ENCODE measurements at regions not wholly inside any gene's neighbourhood (a gene's known extent, or its start where the extent isn't known, plus 50 kb on each side); places are given as distances from the start of the nearest gene placed in this dataset.

DNA sequence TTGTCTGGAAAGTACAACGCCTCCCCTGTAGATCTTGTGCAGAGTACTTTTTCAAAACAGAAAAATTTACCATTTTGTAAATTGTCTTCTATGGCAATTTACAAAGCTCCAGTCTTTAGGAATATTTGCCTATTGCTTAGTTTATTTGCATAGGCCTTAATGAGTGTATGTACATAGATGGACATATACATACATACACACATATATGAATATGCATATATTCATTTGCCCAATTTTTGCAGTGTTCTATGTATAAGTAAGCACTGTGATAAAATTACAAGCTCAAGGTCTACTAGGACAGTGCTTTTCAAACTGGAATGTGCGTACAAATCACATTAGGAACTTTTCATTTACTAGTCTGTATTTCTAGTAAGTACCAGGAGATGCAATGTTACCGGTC is 301.3 kb upstream of the SMARCA2 start:
- no peak for DNase-seq

DNA sequence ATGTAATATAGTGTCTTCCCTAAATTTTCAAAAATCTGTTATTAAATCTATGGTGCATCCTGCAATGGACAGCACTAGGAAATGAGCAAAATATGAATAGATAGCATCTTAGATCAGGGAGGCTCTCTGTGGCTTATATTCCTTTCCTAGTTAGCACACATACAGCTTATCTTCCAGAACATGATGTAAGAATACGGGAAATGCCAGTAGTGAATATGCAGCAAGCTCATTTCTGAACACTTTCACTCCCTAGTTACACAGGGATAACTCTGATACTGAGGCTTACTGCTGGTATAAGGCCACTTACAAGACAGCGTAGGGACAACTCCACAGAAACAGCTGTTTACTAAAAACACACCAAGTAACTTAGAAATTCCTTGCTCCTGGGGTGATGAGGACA is 297.3 kb upstream of the SMARCA2 start:
- DNase-seq, result no peak

DNA sequence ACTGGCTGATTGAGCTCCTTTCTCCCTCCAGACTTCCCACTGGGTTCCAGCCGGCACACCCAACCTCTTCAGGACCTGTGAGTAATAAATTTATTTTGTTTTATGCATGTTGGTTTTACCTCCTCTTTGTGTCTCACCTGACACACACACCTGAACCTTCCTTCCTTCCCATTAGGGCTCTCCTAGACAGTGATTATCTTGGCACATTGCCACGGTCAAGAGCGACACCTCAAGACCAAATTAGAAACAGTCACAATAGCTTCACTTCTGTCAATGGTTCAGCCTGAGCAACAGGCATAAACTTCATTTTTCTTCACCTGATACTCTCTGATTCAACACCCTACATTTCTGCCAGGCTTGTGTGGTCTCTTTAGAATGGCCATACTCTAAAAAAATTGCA is 296.3 kb upstream of the SMARCA2 start:
- no peak for DNase-seq

DNA sequence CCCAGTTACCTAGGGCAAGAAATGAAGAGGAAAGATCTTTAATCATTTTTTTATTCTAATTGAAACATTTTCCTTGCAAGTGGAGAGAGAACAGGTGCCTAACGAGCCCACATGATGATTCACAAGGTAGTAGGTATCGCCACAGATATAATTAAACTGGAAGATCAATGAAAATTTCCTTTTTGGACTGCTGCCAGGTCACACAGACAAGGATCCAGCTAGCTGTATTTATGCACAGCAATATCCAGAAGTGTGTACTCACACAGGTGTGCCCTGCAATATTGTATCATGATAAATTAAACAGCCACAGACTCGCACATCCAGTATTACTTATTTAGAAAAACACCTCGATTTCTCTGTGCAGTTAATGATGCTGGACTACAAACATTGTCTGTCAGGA is 294.0 kb upstream of the SMARCA2 start:
- DNase-seq, result no peak

DNA sequence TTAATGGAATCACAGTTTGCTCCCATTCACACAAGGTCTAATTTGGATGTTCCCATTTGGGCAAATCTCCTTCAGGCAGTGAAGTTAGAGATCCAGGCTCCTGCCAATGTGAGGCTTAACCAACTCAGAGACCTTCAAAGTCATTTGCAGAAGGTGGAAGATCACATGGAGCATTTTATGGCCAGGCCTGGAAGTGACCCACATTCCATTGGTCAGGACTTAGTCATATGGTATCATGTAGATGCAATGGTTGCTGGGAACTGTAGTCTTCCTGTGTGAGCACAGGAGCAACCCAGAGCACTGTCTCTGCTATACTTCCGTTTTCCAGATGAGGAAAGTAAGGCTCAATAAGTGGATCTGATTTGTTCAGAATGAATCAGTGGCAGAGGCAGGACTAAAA is 292.7 kb upstream of the SMARCA2 start:
- no peak for DNase-seq

DNA sequence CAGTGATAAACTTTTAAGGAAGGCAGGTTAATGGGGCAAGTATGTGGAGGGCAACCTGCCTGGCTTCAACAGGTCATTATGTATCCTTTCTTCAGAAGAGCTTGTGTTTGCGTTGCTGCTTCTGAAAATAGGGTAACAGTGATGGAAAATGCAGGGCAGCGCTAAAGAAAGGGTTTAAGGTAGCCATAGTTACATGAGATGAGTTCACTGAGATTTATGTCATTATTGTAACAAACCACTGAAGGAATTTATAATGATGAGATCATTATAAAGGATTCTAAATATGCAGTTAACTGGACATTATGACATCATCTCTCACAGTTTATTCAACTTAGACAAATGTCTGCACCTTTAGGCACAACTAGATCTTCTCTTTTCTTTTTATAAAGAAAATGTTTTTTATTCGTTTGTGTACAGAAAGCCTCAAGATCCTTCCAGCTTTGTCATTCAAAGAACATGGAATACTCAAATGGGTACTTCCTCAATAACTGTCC is 291.6 kb upstream of the SMARCA2 start:
- no peak for DNase-seq

DNA sequence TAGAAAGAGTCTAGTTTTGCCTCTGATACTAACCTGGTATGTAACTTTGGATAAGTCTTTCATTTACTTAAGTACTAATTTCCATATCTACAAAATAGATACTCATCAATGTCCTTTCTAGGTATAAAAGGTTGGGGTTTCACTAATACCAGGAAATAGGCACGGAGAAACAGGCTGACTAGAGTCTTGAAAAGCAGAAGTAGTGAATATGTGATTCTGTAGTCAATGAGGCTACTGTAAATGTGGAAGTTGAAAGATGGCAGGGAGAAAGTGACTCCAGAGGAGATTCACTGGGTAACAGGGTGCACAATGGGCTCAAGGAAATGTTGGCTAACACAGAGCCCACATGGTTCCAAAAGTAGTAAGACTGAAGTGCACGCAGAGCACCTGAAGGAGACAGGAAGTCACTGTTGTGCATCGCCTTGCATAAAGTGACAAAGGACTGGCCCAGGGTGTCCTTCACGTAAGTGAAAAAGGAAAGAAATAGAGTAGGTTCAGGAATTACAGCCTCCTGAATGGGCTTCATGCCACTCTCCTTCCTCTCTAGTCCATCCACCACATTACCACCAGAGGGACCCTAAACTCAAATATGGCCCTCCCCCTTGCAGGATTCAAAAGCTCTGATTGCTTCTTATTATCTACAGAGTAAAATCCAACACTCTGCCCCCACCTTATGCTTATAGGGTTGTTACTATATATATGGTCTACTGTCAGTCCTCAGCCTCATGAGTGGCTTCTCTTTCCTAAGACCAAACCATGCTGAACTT is 288.0 kb upstream of the SMARCA2 start:
- peak; percentile 29 for DNase-seq

DNA sequence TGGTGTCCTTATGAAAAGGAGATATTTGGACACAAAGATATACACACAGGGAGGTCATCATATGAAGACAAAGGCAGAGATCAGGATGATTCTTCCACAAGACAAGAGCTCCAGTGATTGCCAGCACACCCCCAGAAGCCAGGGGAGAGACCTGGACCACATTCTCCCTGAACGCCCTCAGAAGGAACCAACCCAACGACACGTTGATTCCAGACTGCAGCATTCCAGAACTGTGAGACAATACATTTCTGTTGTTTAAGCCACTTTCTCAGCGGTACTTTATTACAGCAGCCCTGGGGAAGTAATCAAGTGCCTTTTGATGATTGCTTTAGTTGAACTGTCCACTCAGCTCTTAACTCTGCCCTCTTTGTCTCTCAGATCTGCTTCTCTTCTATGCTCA is 285.5 kb upstream of the SMARCA2 start:
- DNase-seq, result no peak

DNA sequence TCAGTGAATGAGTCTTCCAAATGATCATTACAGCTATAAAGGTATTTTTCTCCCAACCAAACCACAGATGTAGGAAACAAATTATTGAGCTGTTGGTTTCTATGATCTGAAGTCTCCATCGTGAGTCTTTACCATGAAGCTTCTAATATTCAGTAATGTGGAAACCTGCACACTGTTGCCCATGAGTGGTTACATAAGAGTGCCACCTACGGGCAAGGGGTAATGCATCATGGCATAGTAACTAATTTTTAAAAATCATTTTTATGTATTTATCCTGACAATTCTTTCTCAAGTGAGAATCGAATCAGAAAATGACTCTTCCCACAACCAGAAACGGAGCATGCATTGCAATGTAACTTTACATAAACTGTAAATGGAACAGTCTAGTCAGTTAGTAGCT is 282.5 kb upstream of the SMARCA2 start:
- peak; percentile 11 for DNase-seq

DNA sequence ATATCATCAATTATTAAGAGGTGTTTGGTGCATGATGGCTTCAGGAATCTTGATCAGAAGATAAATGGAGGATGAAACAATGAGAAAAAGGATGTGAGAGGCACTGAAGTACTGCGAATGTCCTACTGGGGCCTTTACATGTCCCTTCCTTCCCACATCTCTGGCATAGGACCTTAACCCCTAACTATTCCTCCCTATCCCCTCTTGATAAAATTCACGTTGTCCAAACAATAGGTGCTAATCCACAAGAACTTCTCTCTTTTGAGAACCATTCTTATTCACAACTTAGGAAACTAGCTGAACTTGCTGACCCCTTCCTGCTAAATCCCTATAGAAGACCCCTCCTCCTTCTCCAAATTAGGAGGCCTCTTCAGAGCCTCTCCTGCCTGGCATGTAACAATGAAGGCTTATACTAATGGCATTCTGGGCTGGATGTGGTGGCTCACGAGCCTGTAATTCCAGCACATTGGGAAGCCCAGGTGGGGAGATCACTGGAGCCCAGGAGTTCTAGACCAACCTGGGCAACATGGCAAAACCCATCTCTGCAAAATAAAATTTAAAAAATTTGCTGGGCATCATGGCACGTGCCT is 276.5 kb upstream of the SMARCA2 start:
- DNase-seq, result no peak

DNA sequence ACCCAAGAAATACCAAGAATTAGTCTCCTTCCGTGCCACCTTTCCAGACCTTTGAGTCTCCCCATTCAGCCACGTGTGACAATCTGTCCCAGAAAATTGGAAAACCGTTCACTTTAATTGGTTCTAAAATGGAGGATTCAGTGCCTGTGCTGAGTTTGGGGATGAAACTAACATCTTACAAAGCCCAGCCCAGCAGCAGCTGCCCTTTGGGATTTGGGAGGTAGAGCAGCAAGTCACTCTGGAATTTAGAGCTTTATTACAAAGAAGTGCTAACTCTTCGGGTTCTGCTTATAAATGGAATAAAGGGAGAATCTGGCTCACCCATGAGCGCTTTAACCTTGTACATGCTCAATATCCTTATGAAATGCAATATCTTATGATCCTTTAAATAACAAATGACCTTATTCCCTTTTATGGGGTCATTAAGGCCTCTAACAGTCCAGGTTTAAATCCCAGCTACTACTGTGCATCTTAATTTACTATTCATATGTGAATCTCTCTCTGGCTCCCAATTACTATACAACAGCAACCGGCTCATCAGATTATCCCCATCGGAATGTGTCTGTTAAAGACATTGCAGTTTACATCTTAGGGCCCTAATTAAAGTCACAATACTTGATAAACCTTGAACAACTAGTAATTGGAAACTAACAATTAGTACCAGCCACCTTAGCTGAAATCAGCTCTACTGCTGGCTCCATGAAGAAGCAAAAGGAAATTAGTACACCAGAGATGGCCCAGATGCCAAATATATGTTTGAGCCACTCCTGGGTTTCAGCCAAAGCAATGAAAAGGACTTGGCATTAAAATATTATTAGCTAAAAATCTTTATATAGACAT is 271.8 kb upstream of the SMARCA2 start:
- DNase-seq, result no peak

DNA sequence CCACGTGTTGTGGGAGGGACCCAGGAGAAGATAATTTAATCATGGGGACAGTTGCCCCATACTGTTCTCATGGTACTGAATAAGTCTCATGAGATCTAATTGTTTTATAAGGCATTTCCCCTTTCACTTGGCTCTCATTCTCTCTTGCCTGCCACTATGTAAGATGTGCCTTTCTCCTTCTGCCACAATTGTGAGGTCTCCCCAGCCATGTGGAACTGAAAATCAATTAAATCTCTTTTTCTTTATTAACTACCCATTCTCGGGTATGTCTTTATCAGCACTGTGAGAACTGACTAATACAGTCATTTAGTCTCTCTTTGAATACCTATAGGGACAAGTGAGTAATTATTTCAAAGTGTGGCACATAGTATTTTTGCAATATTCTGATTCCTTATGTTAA is 269.2 kb upstream of the SMARCA2 start:
- DNase-seq, result no peak

DNA sequence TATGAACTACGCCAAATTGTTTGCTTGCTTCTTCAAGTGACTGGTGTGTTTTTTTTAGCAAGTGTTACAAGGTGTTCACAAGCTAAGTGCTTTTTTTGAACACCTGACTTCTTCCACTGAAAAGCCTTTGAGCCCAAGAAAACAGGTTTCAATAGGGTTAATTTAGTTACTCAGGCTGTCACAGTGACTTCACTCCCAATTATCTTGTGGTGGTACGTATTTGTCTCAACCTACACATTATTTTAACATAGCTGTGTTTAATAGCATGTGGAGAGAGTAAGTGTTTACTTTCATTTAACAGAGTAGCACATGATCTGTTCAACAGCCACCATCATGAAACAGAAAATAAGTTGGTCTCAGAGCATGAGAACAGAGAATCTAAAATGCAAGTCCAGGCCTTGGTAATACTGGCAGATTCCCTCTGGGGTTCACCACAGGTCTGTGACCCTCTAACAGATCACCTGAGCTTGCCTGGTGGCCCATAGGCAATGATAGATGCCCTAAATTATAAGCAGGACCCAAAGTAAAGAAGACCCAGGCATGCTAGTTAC is 267.7 kb upstream of the SMARCA2 start:
- no peak for DNase-seq

DNA sequence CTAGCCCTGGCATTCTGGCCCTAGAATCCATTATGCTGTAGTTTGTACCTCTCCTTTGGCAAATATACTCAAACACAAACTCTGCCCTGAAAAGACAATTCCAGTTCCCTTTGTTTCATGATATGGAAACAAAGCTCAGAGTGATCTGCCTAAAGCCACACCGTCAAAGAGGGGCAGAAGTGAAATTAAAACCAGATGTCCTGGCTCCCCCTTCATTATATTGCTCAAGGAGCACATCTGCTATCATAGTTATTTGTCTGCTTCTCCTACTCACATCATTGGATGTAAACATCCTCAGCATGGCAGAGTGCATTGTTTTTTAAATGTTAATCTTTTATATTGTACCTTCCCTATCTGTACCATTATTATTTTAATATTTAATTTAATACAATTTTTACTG is 266.7 kb upstream of the SMARCA2 start:
- no peak for DNase-seq

DNA sequence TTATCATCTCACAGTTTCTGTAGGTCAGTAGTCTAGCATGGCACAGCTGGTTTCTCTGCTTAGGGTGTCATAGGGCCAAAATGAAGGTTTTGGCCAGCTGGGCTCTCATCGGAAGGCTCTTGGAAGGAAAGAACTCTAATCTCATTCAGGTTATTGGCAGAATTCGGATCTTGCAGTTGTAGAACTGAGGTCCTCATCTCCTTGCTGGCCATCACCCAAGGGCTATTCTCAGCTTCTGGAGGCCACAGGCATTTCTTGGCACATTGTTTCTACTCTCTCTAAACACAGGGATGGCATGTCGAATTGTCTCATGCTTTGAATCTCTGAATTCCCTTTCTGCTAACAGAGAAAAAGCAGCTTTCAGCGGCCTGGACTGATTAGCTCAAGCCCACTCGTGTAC is 258.0 kb upstream of the SMARCA2 start:
- no peak for DNase-seq

DNA sequence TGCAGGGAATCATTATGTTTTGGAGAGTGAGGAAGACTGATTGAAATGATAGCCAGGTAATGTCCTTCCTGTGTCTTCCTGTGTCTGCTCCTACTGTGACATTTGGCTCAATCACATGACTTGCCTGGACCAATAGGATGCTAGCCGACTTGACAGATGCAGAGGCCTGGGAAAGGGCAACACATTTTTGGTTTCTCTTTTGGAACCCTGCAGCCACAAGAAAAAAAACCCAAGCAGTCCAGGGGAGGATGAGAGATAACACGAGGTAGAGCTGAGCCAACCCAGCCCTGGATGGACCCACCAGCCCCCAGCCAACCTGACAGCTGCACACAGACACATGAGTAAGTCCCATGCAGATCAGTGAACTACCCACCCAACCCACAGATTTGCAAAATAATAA is 256.1 kb upstream of the SMARCA2 start:
- DNase-seq, result no peak

DNA sequence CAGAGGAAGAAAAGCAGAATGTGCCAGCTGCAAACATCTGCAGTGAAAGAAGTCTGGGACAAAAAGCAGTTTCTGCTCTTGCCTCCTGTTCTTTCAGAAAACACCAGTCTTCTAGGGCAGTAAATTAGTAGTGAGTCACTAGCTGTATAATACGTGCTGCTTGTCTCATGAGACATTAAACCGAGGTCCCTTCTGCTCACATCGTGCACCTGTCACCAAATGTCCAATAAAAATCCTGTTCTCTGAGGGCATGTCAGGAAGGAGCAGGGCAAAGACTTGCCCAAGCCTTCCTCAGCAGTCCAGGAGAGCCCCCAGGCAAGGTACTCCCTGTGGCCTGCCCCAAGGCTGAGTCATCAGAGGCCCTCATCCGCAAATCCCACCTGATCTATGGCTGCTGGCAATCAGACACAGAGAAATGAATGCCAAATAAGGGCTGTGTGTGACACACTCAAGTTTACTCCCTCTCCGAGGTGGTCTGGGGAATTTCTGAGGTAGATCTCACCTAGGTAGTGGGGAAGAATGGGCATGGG is 255.3 kb upstream of the SMARCA2 start:
- no peak for DNase-seq

DNA sequence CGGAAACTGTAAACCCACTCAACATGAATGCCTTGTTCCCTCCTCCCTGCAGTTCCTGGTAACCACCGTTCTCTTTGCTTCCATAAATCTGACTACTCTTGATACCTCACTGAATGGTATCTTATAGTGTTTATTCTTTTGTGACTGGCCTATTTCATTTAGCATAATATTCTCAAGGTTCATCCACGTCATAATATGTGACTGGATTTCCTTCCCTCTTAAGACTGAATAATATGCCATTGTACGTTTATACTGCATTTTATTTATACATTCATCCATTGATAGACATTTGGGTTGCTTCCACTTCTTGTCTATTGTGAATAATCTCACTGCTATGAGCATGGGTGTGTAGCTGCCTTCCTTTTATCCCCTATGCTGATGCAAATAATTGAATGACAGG is 253.3 kb upstream of the SMARCA2 start:
- DNase-seq, result no peak

DNA sequence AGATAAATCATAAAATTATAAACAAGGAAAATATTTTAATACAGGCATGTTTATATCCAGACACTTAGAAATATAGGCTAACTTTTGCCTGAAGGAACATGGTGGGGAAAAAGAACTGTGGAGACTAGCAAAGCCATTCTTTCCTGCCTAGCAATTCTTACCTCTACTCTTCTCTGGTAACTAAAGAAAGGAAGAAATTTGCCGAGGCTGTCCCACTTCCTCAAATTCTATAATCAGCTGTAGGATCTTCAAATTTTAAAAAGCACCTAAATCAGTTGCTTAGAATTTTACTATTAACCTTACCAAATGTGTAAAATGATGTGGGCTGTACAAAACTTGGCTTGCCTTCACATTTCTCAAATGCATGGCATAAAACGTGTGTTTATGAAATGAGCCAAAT is 249.1 kb upstream of the SMARCA2 start:
- DNase-seq, result no peak

DNA sequence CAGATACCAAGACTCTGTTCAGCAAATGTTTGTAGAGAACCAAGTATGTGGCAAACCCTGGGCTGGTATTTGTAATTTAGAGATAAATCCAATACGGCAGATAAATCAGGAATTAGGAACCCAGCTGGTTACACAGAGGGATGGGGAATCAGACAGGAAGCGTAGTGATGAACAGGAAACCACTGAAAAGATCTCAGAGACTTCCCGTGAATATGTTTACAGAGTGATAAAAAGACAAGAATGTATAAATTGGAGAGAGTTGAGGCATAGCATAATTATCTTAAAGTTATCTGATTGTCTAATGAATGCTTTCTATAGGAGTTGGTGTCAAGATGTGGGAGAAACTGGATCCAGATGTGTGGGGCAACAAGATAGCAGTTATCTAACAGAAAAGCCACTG is 246.6 kb upstream of the SMARCA2 start:
- no peak for DNase-seq

DNA sequence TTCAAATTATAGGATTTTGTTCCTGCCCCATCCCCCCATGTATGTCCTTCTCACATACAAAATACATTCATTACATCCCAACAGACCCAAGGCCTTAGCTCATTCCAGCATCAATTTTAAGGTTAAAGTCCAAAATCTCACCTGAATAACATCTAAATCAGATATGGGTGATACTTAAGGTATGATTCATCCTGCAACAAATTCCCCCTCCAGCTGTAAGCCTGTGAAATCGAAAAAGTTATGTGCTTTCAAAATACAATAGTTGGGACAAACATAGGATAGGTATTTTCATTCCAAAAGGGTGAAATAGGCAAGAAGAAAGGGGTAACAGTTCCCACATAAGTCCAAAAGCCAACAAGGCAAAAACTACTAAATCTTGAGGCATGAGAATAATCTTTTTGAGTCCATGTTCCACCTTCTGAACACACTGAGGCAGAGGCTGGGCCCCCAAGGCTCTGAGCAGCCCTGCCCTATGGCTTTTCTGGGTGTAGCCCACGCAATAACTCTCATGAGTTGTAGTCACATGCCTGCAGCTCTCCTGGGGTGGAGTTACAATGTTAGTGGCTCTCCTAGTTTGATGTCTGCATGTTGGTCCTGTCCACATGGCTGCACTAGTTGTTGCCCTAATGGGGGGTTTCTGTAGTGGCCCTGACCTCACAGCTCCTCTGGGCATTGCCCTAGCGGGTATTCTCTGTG is 243.9 kb upstream of the SMARCA2 start:
- no peak for DNase-seq

DNA sequence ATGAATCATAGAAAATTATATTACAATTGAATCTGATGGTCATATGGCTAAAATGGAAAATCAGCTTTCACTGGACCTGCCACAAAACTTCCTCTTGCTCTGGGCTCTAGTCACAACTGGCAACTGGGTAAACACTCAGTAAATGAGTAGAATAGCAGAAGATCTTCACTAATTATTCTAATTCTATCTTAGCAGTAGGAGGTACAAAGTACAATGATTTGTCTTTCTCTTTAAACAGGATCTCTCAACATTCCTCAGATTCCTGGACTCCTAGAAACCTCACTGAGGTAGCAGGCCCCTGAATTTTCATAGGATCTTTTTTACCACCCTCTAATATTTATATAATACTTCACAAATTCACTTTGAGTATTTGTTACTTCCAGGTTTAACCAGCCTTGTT is 239.9 kb upstream of the SMARCA2 start:
- DNase-seq, result no peak

DNA sequence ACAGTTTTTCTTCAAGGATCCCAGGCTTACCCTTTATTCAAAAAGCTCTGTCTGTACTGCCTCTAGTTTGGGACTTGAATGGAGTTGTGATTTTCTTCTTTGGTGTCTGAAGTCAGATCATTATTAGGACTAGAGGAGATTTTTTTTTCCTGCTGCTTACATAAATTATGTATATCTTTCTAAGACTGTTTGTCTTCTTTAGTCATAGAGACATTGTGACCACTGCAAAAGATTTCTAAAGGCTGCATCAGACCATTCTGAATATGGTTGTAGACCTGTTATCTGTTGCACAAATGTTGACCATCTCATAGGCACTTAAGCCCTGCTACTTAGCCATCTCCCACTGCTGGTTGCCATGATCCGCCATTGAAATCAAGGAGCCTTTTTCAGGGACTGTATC is 238.5 kb upstream of the SMARCA2 start:
- DNase-seq, result no peak

Data from activated CD4-positive, alpha-beta T cell treated with anti-CD3 and anti-CD28 coated beads, Interleukin-2, Interleukin-6, amounts not matched to agents 100 ng/mL and 50 ng/mL, durations not matched to agents 16 hours and 8 hours (primary cell).